GM23338 (cell line): ENCODE measurements at regions not wholly inside any gene's neighbourhood (a gene's known extent, or its start where the extent isn't known, plus 50 kb on each side); places are given as distances from the start of the nearest gene placed in this dataset.

ENCODE experiments used
- CTCF ChIP-seq, 2 experiments: fragments of 200-600 bp in 1 of 2; sonication (generic) in 1 of 2; conservative IDR thresholded peaks; 2 replicates each; pipeline versions ENCODE4 v1.5.1 to v1.6.1; 2016 to 2017; ENCODE audit warnings: antibody characterized with exemption in 2 of 2, low read depth in 2 of 2, mild to moderate bottlenecking in 2 of 2, moderate library complexity in 1 of 2
- EZH2phosphoT487 ChIP-seq: fragments of 200-600 bp; sonication (generic); IDR thresholded peaks from one replicate; pipeline ENCODE4 v1.8.1; 2018; ENCODE audit warnings: antibody characterized with exemption; ENCODE audit not compliant: unreplicated experiment
- ZNF114 ChIP-seq: fragments of 250-450 bp; sonication (Bioruptor Pico); IDR thresholded peaks from 2 replicates; pipeline ENCODE4 v1.5.0; 2020; ENCODE audit warnings: mild to moderate bottlenecking, moderate library complexity

GRCh38 chr3:22836131-22836530, 367.0 kb upstream of the UBE2E2 start:
- TF ChIP-seq CTCF (conservative IDR thresholded peaks at IDR 0.05; ENCODE audit: low read depth in 2 of 2) (no peak), ZNF114 (CRISPR knock-in tag) (no peak), EZH2phosphoT487 (no peak)
